GM21529 (cell line): ENCODE measurements at regions not wholly inside any gene's neighbourhood (a gene's known extent, or its start where the extent isn't known, plus 50 kb on each side); places are given as distances from the start of the nearest gene placed in this dataset.
"Not testable (repeated sequence)": the region's sequence is repeated elsewhere in the genome, so short reads cannot be mapped to it uniquely, and the experiment has no call there.

Experiments used
- ATAC-seq: cut with Tn5 transposase; IDR thresholded peaks from one replicate; pipeline ENCODE4 v1.9.1; 2021; ENCODE audit not compliant: unreplicated experiment

DNA sequence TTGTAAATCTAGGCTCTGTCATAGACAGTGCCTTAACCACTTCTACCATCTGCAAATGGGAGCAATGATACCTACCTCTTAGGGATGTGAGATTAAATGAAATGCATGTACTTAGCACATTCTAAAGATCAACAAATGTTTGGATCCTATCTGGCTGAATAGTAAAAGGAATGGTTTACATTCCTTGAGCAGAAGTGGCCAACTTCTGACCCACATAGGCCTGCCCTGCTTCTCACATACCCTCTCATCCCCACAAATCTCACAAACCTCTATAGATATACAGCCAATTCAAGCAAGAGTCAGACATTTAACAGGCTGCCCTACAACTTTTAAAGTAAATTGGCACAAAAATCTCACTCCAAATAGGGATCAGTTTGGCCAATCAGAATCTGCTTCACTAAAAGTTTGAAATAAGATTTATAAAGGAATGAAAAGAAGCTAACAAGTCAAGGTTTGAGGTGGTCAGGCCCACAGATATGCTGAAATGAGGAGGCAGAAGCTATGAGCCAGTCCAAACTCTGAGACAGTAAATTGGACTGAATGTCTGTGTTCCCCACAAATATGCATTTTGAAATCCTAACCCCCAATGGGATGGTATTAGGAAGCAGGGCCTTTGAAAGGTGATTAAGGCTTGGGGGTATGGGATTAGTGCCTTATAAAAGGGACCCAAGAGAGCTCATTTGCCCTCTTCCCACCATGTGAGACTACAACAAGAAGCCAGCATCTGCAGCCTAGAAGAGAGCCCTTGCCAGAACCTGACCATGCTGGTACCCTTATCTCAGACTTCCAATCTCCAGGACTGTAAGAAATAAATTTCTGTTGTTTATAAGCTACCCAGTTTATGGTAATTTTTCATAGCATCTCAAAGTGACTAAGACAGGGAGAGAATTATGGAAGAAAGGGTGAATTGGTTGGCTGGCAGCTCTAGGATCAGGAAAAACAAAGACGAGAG is 227.8 kb upstream of the RBMS1 start:
- ATAC-seq = no peak

- no peak for ATAC-seq
These were observed 232.4 kb upstream of the RBMS1 start for GRCh38 chr2:160726046-160726445.

GRCh38 chr2:160730296-160730995 is 236.8 kb upstream of the RBMS1 start:
- ATAC-seq = no peak

- no peak for ATAC-seq
These were observed 237.8 kb upstream of the RBMS1 start for GRCh38 chr2:160731415-160731814.

DNA sequence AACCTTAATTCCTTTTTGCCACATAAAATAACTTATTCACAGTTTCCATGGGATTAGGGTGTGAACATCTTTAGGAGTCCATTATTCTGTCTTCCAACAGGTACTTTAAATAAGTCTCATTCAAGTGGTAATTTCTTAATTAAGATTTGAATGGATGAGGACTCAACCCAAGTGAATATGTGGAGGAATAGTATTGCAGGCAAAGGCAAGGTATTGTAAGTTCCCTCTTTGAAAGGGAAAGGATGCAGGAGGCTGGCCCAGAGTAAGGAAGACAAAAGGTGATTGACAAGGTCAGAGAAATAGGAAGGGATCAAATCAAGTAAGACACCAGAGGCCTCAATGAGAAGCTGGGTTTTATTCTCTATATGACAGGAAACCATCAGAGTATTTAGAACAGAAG is 238.2 kb upstream of the RBMS1 start:
- ATAC-seq = no peak

DNA sequence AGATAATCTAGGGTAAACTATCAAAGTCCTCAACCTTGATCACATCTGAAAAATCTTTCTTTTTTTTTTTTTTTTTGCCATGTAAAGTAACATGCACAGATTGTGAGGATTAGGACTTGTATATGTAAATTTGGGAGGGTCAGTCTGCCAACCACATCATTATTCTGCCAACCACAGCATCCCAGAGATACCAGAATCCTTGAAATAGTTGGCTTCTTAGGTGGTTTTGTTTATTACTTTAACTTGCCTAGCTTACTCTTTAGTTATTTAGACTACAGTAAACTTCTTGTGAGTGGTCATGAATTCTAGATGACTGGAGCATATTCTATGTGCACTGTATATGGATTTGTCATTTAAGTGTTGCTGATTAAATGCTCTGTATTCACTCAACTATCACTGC is 242.1 kb upstream of the RBMS1 start:
- ATAC-seq = no peak

DNA sequence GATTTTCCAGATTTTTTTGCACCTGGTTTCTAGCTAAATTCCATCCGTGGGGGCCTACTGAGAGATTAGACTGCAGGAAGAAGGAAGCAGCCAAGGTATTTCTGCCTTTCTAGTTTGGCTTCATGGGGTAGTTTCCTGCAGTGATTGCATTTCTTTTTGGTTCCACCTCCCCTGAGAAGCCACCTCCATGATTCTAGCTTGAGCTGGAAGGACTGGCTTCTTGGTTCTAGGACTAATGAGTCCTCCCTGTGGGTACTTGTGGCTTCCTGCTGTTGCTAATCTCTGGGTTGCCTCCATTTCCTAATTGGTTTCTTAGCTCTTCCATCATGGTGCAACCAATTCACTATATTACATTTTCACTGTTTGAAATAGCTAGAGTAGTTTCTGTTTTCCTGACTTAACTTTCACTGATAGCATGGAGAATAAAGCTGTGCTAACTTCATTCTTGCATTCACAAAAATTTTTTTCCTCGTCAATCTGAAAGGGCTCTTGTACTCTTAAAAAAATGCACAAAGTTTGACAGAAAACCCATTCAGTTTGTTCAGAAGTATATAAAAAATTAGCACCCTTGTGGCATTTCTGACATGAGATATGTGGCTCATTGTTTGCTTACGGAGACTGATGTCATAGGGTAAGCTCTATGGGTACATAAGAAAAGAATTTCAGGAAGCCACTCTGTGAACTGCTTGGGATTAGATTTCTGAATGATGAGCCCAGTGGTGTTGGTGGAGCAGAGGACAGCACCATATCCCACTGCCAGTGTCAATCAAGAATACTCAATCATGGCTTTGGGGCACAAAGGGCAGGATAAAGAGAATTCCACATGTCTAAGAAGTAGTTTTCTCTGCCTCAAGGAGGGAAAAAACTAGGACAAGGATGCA is 242.8 kb upstream of the RBMS1 start:
- ATAC-seq = no peak

GRCh38 chr2:160737247-160737646 is 243.6 kb upstream of the RBMS1 start:
- ATAC-seq = no peak

DNA sequence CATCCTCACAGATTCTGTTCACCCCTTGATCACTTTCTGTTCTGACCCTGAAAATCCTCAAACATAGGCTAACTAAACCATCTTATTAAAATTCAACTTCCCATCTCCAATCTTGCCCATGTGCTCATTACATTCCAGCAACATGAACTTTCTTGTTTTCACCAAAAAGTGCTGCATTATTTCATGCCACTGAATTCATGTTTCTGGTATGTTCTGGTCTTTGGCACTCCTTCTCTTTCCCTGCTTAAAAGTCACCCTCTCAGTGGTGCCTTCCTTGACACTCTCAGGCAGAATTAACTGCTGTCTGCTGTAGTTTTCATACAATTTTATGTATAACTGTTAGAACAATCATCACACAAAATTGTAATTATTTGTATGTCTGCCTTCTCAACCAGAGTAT is 247.7 kb upstream of the RBMS1 start:
- no peak for ATAC-seq

DNA sequence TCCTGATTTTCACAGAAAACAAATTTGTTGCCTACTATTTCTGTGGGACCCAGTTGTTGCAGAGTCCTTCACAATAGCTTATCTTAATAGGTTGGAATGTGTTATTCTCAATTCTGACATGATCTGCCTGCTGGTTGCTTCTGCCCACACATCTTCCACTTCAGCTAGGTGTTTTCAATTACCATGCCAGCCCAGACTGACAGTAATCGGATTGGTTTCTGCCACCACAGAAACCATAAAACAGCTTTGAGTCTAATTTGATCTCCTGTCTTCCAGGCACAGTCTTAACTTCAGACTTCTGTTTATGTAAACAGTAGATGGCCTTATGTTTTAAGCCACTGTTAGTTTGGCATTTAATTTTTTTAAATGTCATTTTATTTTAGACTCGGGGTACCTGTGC is 248.2 kb upstream of the RBMS1 start:
- ATAC-seq = no peak

DNA sequence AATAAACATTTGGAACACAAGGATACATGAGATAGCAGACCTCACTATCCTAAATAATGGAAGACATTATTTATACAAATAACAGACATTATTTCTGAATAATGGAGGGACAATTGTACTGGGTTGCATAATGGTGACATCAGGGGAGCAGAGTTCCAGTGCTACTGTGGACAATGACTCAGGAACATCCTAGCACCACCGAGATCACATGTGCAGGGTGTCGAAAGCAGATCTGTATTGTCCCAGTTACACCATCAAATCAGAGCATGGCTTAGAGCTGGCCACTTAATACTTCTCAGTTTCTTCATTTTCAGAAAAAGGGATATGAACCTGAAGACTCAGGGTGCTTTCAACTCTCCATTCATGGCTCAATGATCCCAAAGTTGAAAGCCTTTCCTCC is 249.1 kb upstream of the RBMS1 start:
- no peak for ATAC-seq

- ATAC-seq = no peak
These were observed 254.0 kb upstream of the RBMS1 start for GRCh38 chr2:160747501-160748170.

- no peak for ATAC-seq
These were observed 257.4 kb upstream of the RBMS1 start for GRCh38 chr2:160751021-160751420.

GRCh38 chr2:160752475-160753330 is 259.1 kb upstream of the RBMS1 start:
- no peak for ATAC-seq

DNA sequence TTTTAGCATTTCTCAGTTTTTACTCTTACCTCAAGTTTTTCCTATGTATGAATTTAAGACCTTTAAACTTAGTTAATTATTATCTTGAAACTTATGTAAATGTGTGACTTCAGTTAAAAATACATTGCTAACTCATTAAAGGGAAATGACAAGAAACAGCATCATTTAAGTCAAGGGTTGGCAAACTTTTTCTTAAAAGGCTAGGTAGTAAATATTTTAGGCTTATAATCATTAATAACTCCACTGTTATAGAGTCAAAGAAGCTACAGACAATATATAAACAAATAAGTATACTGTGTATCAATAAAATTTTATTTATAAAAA is 259.7 kb upstream of the RBMS1 start:
- no peak for ATAC-seq

DNA sequence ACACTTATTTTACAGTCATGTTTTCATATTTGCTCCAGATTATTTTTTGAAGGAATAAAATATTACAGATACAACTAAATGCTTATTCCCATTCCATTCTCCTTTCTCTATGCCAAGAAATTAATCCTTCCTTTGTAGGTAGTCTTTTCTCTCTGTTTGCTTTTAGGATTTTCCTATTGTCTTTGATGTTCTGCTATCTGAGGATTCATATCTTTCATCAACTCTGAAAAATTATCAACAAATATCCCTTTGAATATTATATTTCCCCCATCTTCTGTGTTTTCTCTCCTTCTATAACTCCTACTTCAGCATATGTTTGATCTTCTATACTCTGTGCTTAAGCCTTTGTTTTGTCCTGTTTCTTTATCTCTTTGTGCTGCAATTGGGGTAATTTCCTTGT is 260.4 kb upstream of the RBMS1 start:
- ATAC-seq = no peak

GRCh38 chr2:160756481-160756880 is 262.9 kb upstream of the RBMS1 start:
- ATAC-seq = no peak

DNA sequence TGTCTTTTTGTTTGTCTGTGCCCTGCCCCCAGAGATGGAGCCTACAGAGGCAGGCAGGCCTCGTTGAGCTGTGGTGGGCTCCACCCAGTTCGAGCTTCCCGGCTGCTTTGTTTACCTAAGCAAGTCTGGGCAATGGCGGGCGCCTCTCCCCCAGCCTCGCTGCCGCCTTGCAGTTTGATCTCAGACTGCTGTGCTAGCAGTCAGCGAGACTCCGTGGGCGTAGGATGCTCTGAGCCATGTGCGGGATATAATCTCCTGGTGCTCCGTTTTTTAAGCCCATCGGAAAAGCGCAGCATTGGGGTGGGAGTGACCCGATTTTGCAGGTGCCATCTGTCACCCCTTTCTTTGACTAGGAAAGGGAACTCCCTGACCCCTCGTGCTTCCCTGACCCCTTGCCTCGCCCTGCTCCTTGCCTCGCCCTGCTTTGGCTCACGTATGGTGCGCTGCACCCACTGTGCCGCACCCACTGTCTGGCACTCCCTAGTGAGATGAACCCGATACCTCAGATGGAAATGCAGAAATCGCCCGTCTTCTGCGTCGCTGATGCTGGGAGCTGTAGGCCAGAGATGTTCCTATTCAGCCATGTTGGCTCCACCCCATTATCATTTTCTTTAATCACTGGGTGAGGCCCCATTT is 269.0 kb upstream of the RBMS1 start:
- ATAC-seq = not testable (repeated sequence)

DNA sequence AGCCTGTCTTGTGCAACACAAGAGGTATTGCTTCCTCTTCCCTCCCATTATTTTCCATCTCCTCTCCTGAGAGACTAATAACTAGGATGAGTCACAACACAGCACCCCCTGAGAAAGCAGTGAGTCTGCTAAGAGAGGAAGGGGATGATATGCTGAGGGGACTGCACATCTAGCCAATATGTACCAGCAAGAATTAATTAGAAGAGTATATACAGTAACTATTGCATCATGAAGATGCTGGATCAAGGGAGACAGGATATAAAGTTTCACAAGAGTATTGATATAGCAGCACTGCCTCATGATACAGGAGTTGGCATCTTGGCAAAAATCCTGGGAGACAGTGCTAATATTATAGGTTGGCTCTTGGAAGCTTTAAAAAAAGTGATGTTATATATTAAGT is 289.9 kb upstream of the RBMS1 start:
- no peak for ATAC-seq

DNA sequence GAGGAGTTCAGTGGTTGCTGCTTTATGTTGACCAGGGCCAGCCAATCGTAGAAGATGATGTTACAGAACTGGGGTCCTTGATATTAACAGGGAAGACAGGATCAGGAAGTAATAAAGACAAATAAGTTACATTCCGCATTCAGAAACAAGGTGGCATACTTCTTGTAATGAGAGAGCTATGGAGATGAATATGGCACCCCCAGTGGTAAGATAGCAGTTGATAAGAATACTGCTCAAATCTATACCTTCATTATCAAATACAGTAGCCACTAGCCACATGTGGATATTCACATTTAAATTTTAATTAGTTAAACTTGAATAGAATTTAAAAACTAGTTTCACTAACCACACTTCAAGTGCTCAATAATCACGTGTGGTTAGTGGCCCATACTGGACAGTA is 290.4 kb upstream of the RBMS1 start:
- no peak for ATAC-seq
